Astrocyte (in vitro differentiated cells and primary cell): ENCODE measurements at regions not wholly inside any gene's neighbourhood (a gene's known extent, or its start where the extent isn't known, plus 50 kb on each side); places are given as distances from the start of the nearest gene placed in this dataset.

Experiments used
- CTCF ChIP-seq: IDR thresholded peaks from 2 replicates; pipeline ENCODE4 v1.5.1; 2011; ENCODE audit warnings: low read depth, mild to moderate bottlenecking, inconsistent platforms, low read length, moderate library complexity; ENCODE audit not compliant: insufficient read depth
- EZH2 ChIP-seq: IDR thresholded peaks from 2 replicates; pipeline ENCODE4 v1.6.1; 2012; ENCODE audit warnings: mild to moderate bottlenecking, low read length, inconsistent platforms; ENCODE audit not compliant: insufficient read depth

GRCh38 chr20:3315136-3315535 is 76.1 kb upstream of the SLC4A11 start:
- TF ChIP-seq CTCF, result no peak
- TF ChIP-seq EZH2, result no peak
